GM12878 (cell line): ENCODE measurements at regions not wholly inside any gene's neighbourhood (a gene's known extent, or its start where the extent isn't known, plus 50 kb on each side); places are given as distances from the start of the nearest gene placed in this dataset.

Experiments used
- ATAC-seq: fragments of 200-7000 bp; cut with Tn5 transposase; 3 replicates; pipeline ENCODE4 v1.9.1; 2020; ENCODE audit warnings: mild to moderate bottlenecking, moderate library complexity
- BruUV-seq: library from RNA; stranded (reverse); fragments of 400-500 nt; replicated peaks from 2 replicates; lab custom pipeline; 2021; lab: Mats Ljungman, UMichigan
- CTCF ChIA-PET: fragments of 300-600 bp; sonication (Branson Sonifier 250); formaldehyde crosslinking; extraction: SDS; loops from one replicate; lab custom pipeline; 2021; ENCODE audit warnings: inconsistent platforms; lab: Yijun Ruan, JAX
- POLR2A ChIA-PET: fragments of 350-600 bp; formaldehyde crosslinking; extraction: SDS; loops from one replicate; lab custom pipeline; 2021; ENCODE audit warnings: inconsistent platforms; lab: Charles Lee
- RAD21 ChIA-PET: fragments of 300-600 bp; sonication (Branson Sonifier 250); formaldehyde crosslinking; loops from one replicate; lab custom pipeline; 2023; ENCODE audit warnings: antibody characterized with exemption; ENCODE audit not compliant: unreplicated experiment; lab: Charles Lee
- SMC1A ChIA-PET: fragments of 300-600 bp; sonication (Branson Sonifier 250); formaldehyde crosslinking; loops from one replicate; lab custom pipeline; 2023; ENCODE audit not compliant: unreplicated experiment, uncharacterized antibody; lab: Charles Lee
- DNase-seq: peaks from one replicate; pipeline ENCODE4 v3.0.0-alpha.2; 2011; ENCODE audit warnings: low read depth, low spot score
- FAIRE-seq: peaks from 3 replicates; lab custom pipeline; 2011; peaks lifted over from hg19 to GRCh38; lab: Jason Lieb, UNC
- H2AFZ ChIP-seq: 2 replicates; pipeline ENCODE4 v1.6.0; 2011; ENCODE audit warnings: low read depth, low read length, control low read depth; ENCODE audit not compliant: control insufficient read depth
- H3K27ac ChIP-seq: 2 replicates; pipeline ENCODE4 v1.5.1; 2011; ENCODE audit warnings: control low read depth; ENCODE audit not compliant: control insufficient read depth, insufficient read depth
- H3K27me3 ChIP-seq, 2 experiments: replicated peaks in 1 of 2; 2 replicates each; pipeline versions ENCODE4 v1.6.0 to v1.6.1; 2011; ENCODE audit warnings: low read length in 1 of 2; ENCODE audit not compliant: control insufficient read depth in 2 of 2, insufficient read depth in 2 of 2
- H3K36me3 ChIP-seq, 2 experiments: 2 replicates each; pipeline ENCODE4 v1.5.1; 2011; ENCODE audit warnings: low read length in 1 of 2; ENCODE audit not compliant: control insufficient read depth in 2 of 2, insufficient read depth in 2 of 2
- H3K4me1 ChIP-seq: 2 replicates; pipeline ENCODE4 v1.6.1; 2011; ENCODE audit warnings: mild to moderate bottlenecking, low read length, moderate library complexity, mixed read lengths; ENCODE audit not compliant: control insufficient read depth, insufficient read depth
- H3K4me2 ChIP-seq: 2 replicates; pipeline ENCODE4 v1.6.0; 2011; ENCODE audit warnings: control low read depth; ENCODE audit not compliant: control insufficient read depth, insufficient read depth
- H3K4me3 ChIP-seq: fragments of 200-600 bp; sonication (generic); 2 replicates; pipeline ENCODE4 v1.5.1; 2016
- H3K79me2 ChIP-seq: 2 replicates; pipeline ENCODE4 v1.6.0; 2011; ENCODE audit warnings: low read length; ENCODE audit not compliant: control insufficient read depth, insufficient read depth
- H3K9ac ChIP-seq: 2 replicates; pipeline ENCODE4 v1.8.0; 2011; ENCODE audit warnings: low read length, control low read depth, mixed read lengths; ENCODE audit not compliant: control insufficient read depth, insufficient read depth
- H3K9me3 ChIP-seq: replicated peaks from 3 replicates; pipeline ENCODE4 v1.5.1; 2011; ENCODE audit warnings: mild to moderate bottlenecking, low read length; ENCODE audit not compliant: control insufficient read depth, insufficient read depth
- H4K20me1 ChIP-seq: 2 replicates; pipeline ENCODE4 v1.6.0; 2011; ENCODE audit not compliant: control insufficient read depth, insufficient read depth
- ASH2L ChIP-seq: fragments of 300-600, 200-600 bp; sonication (generic); IDR thresholded peaks from 2 replicates; pipeline ENCODE4 v1.6.1; 2017; ENCODE audit warnings: low read depth, mild to moderate bottlenecking, borderline replicate concordance
- CHD1 ChIP-seq: IDR thresholded peaks from 2 replicates; pipeline ENCODE4 v1.6.1; 2012; ENCODE audit warnings: low read depth, low read length, improper control_type of control experiment
- E2F4 ChIP-seq: IDR thresholded peaks from 2 replicates; pipeline ENCODE4 v1.6.1; 2012; ENCODE audit warnings: low read depth, low read length, improper control_type of control experiment
- GABPA ChIP-seq: IDR thresholded peaks from 2 replicates; pipeline ENCODE4 v1.6.1; 2014; ENCODE audit warnings: antibody characterized with exemption, low read depth, mild to moderate bottlenecking, inconsistent platforms
- HDAC2 ChIP-seq: fragments of 200-600 bp; sonication (generic); IDR thresholded peaks from 2 replicates; pipeline ENCODE4 v1.6.1; 2017
- HSF1 ChIP-seq: fragments of 150-350 bp; IDR thresholded peaks from 2 replicates; pipeline ENCODE4 v1.6.1; 2014; ENCODE audit warnings: mild to moderate bottlenecking, low read depth, low read length
- KLF5 ChIP-seq: fragments of 450-650 bp; IDR thresholded peaks from 2 replicates; pipeline ENCODE4 v1.6.1; 2014; ENCODE audit warnings: mild to moderate bottlenecking; ENCODE audit not compliant: partially characterized antibody
- NFXL1 ChIP-seq: fragments of 450-650 bp; IDR thresholded peaks from 2 replicates; pipeline ENCODE4 v1.6.1; 2017; ENCODE audit warnings: antibody characterized with exemption, mild to moderate bottlenecking, borderline replicate concordance
- NKRF ChIP-seq: fragments of 450-650 bp; conservative IDR thresholded peaks from 2 replicates; pipeline ENCODE4 v1.6.1; 2017; ENCODE audit warnings: mild to moderate bottlenecking, moderate library complexity
- NR2C2 ChIP-seq: IDR thresholded peaks from 2 replicates; pipeline ENCODE4 v1.6.1; 2011; ENCODE audit warnings: borderline replicate concordance, low read depth; ENCODE audit not compliant: control insufficient read depth, insufficient read length
- POLR2AphosphoS2 ChIP-seq: IDR thresholded peaks from 2 replicates; pipeline ENCODE4 v1.6.1; 2011; ENCODE audit warnings: low read depth, mild to moderate bottlenecking, low read length, improper control_type of control experiment, moderate library complexity
- RELB ChIP-seq: fragments of 450-650 bp; IDR thresholded peaks from 2 replicates; pipeline ENCODE4 v1.6.1; 2017; ENCODE audit warnings: low read depth, mild to moderate bottlenecking, moderate library complexity
- SKIL ChIP-seq: fragments of 450-650 bp; IDR thresholded peaks from 2 replicates; pipeline ENCODE4 v1.6.1; 2017; ENCODE audit warnings: mild to moderate bottlenecking, low read depth, inconsistent platforms; ENCODE audit not compliant: poor library complexity, severe bottlenecking
- SMAD1 ChIP-seq: fragments of 450-650 bp; IDR thresholded peaks from 2 replicates; pipeline ENCODE4 v1.6.1; 2018; ENCODE audit warnings: mild to moderate bottlenecking, low read depth; ENCODE audit not compliant: partially characterized antibody
- SREBF1 ChIP-seq: IDR thresholded peaks from 2 replicates; pipeline ENCODE4 v1.6.1; 2012; ENCODE audit warnings: mild to moderate bottlenecking, low read length
- WRNIP1 ChIP-seq: IDR thresholded peaks from 2 replicates; pipeline ENCODE4 v1.6.1; 2011; ENCODE audit warnings: low read depth, low read length, improper control_type of control experiment, borderline replicate concordance
- ZNF622 ChIP-seq: fragments of 450-650 bp; IDR thresholded peaks from 2 replicates; pipeline ENCODE4 v1.6.1; 2017; ENCODE audit warnings: mild to moderate bottlenecking, inconsistent platforms
- WGBS: methylation state at CpG from one replicate; pipeline ENCODE4 v1.1.6; 2016; ENCODE audit warnings: low lambda C conversion rate; ENCODE audit not compliant: insufficient replicate concordance, insufficient coverage; ENCODE audit errors: missing lambda C conversion rate; 5-methylcytosine and 5-hydroxymethylcytosine counted together
- in situ Hi-C: fragments of 300-500 bp; cut with MboI; formaldehyde crosslinking; loops from 9 replicates; pipeline ENCODE4 v1.14.3; 2018; ENCODE audit warnings: mixed read lengths
- intact Hi-C: fragments of 100-400 bp; cut with micrococcal nuclease; formaldehyde crosslinking; loops from one replicate; pipeline ENCODE4 v1.14.2; 2022; ENCODE audit not compliant: unreplicated experiment

GRCh38 chr2:144300632-144301031 is 219.3 kb downstream of the ZEB2 start:
- in situ Hi-C loops, result no loop called here
- CTCF ChIA-PET, result interaction anchor here (0.7 to 1.4 kb wide), 3 partner anchors 9 to 22 kb away, joined by 5 read pairs; no protein-coding TSS in a partner anchor
- FAIRE-seq, result no peak
- intact Hi-C loops, result no loop called here
- no peak overlapping the region for H3K4me2 ChIP-seq
- no peak overlapping the region for H3K9ac ChIP-seq
- TF ChIP-seq NR2C2 (no peak), POLR2AphosphoS2 (no peak), RELB (no peak), SKIL (no peak), HDAC2 (no peak), CHD1 (no peak), WRNIP1 (no peak), SMAD1 (no peak), KLF5 (no peak), NKRF (no peak), GABPA (no peak), ASH2L (no peak), NFXL1 (no peak), ZNF622 (no peak), HSF1 (no peak), SREBF1 (no peak), E2F4 (no peak)
- TF ChIP-seq, all 136 proteins: peak for 0
- Histone ChIP-seq H4K20me1 (no peaks in the 10 kb centered on the region), H3K9me3 (no peaks in the 10 kb centered on the region), H3K4me3 (no peak overlapping the region), H3K4me1 (no peaks in the 10 kb centered on the region), H3K27ac (no peak overlapping the region), H3K79me2 (no peaks in the 10 kb centered on the region), H3K36me3 (no peaks in the 10 kb centered on the region), H2AFZ (no peak overlapping the region), H3K27me3 (no peaks in the 10 kb centered on the region)
- RAD21 ChIA-PET, result no interaction called here
- 68% methylated on average over 2 of the region's 2 CpGs for WGBS
- POLR2A ChIA-PET, result no interaction called here
- ATAC-seq (no peak), DNase-seq (no peak)
- BruUV-seq, result no TSS peak
- SMC1A ChIA-PET, result interaction anchor here (1.1 to 1.6 kb wide), 3 partner anchors 10 to 23 kb away, joined by 3 to 7 read pairs (median 6); no protein-coding TSS in a partner anchor
